Germinal center (tissue), 1 donor: ENCODE measurements at regions not wholly inside any gene's neighbourhood (a gene's known extent, or its start where the extent isn't known, plus 50 kb on each side); places are given as distances from the start of the nearest gene placed in this dataset.

Experiments used
- DNase-seq: peaks from one replicate; pipeline ENCODE4 v3.0.0; 2012; ENCODE audit warnings: mixed read lengths, low spot score

GRCh38 chr2:15734674-15735483, 143.2 kb downstream of the DDX1 start:
- DNase-seq = no peak

DNA sequence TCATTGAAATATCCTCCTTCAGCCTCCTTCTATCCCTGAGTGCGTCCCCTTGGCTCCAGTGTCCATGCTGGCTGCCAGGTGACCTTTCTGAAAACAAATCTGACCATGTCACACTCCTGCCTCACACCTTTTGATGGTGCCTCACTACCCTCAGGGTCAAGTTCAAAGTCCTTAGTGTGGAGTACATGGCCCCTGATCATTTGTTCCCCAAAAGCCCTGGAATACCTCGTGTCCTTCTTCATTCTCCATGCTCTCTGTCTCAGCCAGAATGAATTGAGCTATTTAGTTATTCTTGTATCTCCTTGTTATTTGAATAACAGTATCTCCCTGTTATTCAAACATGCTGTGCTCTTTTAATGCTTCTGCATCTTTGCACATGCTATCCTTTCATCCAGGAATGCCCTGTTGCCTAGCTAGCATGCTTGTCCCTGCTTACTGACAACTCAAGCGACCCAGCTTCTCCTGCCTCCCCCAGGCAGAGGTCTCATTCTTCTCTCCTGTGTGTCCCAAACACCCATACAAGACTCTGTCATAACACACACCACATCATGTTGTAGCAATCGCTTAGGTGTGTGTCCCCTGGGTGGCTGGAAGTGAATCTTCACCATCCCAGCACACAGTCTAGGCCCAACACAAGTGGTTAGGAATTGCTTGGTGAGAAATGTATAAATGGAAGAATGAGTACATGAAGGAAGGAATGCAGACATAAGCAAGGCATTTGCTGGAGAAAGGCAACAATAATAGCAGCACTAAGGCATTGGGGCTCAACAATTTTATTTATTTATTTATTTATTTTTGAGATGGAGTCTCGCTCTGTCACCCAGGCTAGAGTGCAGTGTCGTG, 144.0 kb downstream of the DDX1 start:
- no peak for DNase-seq

- DNase-seq = no peak
Measured at GRCh38 chr2:15736396-15737180, 144.9 kb downstream of the DDX1 start.

GRCh38 chr2:15737314-15738224, 145.9 kb downstream of the DDX1 start:
- no peak for DNase-seq

GRCh38 chr2:15738225-15738546, 146.5 kb downstream of the DDX1 start:
- DNase-seq = no peak

GRCh38 chr2:15738943-15739342, 147.3 kb downstream of the DDX1 start:
- no peak for DNase-seq

- DNase-seq = no peak
Measured at GRCh38 chr2:15744820-15745219, 153.2 kb downstream of the DDX1 start.

DNA sequence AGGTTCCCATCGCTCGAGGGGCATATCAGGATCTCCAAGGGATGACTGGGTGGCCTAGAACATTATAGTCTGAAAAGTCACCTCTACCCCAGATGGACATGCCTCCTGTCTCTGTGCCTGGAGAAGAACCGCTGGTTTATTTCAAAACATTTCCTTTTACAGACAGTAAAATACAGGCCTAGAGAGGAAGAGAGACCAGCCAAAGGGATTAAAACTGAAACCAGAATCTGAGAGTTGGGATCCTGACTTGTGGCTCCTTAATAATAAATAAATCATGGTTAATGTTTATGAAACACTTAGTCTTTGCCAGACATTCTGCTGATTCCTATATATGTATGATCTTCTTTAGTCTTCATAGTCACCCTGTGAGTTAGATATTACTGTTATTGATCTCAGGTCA, 153.7 kb downstream of the DDX1 start:
- DNase-seq = no peak

DNA sequence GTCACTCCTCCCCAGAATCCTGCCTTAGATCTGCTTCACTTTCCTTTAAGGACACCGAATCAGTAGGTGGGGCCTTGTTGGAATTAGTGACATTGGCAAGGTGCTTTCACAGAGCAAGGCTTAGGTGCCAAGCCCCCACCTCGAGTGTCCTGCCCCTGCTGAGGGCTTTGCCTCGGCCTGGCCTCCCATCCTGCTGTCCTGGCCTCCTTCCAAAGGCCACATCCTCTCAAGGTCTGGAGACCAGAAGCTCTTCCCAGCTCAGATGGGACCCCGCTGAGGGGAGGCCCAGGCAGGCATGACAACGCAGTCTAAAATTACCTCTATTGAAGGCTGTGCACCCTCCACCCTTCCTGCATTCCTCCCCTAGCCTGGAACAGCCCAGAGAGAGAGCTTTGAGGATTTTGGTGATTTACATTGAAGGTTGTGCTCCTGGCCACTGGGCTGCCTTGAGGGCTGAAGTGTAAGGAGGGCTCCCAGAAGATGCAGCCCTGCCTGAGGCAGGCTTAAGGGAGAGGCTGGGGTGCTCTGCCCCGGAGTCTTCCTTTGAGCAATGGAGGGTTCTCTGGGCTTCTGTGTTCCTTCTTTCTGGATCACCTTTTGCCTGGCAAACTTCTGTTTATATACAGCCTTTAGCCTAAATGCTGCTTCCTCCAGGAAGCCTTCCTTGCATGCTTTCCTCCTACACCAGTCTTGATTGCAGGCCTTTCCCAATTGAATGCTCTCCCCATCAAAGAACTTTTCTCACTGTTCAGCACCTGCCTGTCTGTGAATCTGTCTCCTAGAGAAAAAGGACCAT, 154.4 kb downstream of the DDX1 start:
- no peak for DNase-seq

GRCh38 chr2:15746703-15747550, 155.3 kb downstream of the DDX1 start:
- no peak for DNase-seq

DNA sequence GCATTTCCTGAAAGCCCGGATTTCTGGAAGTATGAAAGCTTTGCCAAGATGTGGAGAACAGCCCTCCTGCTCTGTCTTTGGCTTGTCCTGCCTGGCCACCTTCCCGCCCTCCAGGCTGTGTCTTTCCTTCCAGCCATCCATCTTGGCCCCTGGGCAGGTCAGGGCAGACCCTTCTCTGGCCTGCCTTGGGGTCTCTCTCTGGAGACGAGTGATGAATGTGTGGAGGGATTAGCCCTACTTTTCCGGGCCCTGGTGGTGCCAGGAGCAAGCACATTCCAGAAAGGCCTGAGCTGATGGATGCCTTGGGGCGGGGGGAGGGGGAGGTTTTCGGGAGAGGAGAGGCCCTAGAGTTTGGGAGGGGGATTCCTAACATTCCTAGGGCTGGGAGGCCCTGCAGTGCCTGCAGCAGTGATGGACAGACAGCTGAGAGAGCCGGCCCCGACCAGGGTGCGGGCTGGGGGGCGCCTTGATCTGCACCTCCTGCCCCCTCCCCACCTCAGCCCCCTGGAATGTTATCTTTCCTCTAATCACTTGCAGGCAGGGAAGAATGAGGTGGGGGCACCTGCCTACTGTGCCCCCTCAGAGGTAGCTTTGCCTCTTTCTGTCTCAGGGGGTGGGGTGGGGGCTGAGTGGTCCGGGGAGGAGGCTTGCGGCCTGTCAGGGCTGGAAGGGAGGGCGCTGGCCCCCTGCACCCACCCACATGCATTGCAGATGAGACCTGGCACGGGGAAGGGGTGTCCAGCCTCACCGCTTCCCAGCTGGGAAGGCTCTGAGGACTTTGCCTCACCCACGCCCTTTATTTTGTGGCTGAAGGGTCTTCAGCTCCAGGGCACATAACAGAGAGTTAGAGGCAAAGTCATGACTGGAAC, 156.2 kb downstream of the DDX1 start:
- DNase-seq = no peak

DNA sequence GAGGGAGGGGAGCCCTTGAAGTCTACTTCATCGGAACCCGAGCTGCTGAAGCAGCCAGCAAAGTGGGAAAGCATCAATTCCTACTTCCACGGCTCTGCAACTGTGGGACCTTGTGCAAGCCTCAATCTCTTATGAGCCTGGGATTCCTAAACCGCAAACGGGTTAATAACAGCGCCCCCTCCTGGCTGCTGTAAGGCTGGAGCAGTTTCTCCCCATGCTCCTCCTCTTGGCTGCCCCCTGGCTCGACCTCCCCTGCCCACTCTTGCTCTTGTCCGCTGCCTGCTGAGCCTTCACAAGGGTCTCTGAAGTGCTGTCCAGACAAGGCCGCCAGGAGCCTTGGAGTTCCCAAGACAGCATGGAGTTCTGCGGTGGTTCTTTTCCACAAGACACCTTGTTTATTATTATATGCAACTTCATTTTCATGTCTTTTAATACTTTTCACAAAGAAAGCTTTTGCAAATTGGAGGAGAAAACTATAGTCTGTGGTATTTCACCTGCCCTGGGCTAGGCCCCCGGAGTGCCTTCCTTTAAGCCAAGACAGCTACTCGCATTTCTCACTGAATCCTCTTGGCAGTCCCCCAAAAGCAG, 157.2 kb downstream of the DDX1 start:
- DNase-seq = peak; percentile 48

- DNase-seq = no peak
Measured at GRCh38 chr2:15749460-15750432, 158.1 kb downstream of the DDX1 start.

DNA sequence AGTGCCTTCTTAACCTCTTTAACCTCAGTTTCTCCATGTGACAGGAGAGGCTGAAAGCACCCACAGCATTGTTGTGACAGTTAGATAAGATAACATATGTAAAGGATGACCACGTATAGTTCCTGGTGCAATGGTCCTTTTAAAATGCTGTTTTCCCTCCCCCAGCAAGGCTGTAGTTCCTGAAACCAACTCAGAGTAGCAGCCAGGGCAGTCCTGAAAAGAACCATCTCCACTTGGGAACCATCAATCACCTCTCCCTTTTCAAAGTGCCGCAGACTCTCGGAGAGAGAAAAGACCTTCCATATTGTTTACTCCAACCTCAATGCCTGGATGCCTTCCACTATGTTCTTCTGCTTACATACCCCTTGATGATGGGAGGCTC, 158.8 kb downstream of the DDX1 start:
- no peak for DNase-seq

DNA sequence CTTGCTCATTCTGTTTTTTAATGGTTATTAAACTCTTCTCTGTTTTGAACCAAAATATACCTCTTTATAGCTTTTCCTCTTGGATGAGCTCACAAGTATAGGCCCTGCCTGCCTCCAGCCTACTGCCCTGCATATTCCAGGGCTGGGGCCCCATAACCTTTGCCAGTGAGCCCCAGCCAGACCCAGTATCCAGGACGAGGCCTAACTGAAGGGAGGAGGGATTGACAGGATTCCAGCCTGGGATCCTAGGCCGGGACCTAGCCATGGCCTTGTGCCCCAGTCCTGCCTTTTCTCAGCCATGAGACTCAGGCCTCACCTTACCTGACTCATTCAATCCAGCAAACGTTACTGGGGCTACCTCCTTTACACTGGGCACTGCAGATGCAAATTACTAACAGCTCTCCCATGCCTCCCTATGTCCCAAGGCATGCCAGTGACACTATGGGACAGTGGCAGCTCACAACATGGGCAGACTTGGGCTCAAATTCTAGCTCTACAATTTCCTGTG, 159.2 kb downstream of the DDX1 start:
- no peak for DNase-seq

DNA sequence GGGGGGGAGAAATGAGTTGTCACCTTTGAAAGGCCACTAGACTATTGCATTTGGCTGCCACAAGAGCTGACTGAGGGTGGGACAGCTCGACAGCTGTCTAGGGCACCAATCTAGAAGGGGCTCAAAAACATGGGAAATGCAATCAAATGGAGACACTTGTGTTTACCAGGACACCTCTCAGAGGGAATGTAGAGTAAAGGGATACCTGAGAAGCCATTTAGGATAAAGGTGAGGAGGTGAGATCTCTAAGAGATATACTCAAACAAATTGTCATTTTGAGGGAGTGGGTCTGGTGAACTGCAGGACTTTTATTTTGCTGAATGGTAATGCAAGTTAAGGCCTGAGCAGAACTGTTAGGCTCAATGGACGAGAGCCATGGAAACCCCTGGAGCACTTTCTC, 159.8 kb downstream of the DDX1 start:
- no peak for DNase-seq
